NCI-H2081 treated with DMSO at 0.1 percent for 48 hours (cell line): ENCODE measurements at regions not wholly inside any gene's neighbourhood (a gene's known extent, or its start where the extent isn't known, plus 50 kb on each side); places are given as distances from the start of the nearest gene placed in this dataset.

Source experiments
- DNase-seq: peaks from one replicate; lab custom pipeline; 2025; lab: John Stamatoyannopoulos, UW

DNA sequence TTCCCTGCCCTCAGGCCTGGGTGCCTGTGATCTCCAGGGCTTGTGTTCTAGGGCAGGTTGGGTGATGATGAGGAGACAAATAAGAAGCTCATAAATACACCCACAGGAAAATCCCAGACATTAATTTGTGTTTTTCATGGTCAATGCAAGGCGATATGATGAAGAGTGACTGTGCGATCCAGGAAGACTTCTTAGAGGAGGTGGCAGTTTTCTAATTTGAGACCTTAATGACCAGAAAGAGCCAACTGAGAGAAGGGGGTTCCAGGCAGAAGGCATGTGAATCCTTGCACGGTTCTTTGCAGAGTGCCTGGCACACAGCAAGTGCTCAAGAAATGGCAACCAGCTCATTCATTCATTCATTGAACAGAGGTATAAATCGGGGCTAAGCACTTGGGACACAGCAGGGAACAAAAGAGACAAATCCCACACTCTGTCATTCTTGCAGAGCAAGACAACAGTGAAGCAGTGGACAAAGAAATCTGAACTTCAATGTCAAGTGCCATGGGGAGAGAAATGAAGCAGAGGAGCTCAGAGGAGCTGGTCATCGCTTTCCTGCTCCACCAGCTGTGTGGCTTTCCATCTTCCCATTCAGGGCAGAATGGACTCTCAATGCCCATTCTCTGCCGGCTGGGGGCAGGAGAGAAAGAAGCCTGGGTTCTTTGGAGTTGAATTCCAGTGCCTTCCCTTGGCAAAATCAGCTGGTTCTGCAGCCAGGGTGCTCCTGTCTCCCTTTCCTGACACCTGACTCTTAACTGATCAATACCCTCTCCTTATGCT, 128.3 kb downstream of the AACS start:
- DNase-seq: no peak

DNA sequence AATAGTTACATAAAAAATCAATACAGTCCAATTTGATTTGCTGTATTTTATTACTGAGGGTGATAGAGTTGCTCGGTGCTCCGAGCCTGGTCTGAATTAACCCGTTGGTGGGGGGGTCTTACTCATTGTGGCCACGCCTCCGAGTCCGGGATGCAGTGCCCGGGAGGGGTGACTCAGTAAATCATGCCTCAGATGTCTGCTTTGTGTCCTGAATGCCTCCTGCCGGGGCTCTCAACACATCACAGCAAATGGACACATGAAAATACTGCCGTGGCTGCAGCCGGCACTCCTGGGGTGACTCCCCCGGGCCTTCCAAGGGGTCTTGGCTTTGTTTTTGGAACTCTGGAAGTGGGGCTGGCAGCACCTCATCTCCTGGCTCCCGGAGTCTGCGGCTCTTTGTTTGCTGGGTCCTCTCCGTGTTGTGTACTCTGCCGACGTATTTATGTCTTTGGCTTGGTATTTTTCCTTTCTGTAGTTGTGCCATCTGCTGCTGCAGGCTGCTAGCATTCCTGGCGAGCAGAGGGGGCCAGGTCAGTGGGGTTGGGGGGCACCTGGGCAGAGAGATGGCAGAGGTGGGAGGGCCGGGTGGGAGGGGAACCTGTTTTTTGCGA, 129.0 kb downstream of the AACS start:
- no peak for DNase-seq

DNA sequence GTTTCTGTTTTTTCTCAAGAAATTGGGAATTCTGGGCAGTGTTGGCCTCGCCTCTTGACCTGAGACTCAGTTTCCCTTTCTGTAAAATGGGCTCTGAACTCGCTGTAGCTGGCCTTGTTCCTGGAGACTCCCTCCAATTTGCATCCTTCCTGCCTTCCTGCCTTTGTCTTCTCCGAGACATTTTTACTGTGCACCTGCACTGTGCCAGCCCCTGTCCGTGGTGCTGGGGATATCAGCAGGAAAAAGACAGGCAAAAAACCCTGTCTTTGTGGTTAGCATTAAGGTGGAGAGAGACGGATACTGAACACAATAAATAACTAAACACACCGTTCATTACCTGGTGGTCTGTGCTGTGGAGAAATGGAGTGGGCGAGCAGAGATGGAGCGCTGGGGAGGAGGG, 129.8 kb downstream of the AACS start:
- no peak for DNase-seq

DNA sequence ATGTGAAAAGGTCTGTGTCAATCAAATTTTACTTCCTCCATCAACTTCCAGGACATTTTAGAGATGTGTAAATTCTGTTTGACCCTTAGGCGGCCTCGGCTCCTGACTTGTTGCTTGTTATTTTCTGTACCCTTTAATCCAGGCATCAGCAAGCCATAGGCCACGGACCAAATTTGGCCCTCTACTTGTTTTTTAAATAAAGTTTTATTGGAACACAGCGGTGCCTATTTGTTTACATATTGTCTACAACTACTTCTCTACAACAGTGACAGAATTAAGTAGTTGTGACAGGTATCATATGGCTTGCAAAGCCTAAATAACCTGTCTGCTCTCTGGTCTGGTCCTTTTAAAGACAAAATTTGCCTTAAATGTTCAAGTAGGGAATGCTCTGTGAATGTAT, 132.1 kb downstream of the AACS start:
- DNase-seq: no peak

DNA sequence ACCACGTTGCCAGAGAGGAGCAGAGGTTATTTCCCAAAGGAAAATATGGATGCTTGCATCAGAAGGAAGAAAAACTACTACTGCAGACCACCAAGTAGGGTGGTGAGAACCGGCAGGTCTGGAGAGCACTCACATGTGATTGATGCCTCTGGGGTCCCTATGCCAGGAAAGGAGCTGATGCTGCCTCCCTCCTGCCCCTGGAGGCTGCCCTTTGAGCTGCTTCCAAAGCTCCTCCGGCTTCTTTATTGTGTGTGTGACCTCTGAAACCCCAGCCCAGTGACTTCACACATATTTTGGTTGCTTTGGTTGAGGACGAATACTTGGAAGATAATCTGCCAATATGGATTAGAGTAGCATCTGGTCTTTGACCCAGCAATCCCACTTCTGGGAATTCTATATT, 133.4 kb downstream of the AACS start:
- DNase-seq: no peak

DNA sequence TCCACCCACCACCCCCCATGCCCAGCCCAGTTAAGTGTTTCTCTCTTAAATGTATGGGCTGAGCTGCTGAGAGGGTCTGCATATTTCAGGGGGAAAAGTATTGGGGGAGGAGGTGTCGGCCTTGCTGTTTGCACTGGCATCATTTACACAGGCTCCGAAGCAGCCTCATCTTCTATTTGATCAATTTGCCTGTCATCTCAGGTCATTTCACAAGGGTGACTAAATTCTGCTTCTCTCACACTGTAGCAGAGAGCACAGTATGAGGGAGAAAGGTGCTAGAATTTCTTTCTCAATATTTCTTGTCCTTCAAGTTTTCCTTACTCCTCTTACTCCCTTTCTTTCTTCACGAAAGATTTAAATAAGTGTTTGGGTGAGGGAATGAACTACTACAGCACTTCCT, 135.9 kb downstream of the AACS start:
- DNase-seq: no peak

DNA sequence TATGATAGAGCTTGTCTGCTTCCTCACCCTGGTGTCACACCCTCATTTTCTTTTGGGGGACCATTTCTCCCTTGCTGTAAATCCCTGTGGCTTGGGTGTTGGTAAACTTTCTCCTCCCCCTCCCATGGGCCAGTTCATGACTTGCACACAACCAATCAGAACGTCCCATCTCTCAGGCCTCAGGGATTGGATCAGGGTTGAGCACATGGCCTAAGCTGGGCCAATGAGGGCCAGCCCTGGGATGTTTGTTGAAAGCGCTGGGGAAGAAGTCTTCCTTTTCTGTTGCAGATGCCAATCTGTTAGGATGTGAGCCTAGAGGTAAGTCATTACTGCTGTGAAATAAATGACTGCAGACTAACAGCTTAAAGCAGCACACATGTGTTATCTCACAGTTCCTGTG, 136.7 kb downstream of the AACS start:
- DNase-seq: no peak

DNA sequence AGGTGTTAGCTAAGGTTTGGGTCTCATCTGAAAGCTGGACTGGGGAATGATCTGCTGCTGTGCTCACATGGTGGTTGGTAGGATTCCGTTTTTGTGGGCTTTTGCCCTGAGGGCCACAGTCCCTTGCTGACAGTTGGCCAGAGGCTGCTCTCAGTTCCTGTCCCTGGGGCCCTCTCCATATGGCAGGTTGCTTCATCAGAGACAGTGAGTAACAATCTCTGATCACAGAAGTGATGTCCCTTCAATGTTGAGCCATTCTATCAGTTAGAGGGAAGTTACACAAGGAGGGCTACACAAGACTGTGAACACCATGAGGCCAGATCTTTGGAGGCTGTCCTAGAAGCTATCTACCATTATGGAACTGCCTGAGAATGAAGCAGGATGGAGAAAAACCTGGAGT, 137.2 kb downstream of the AACS start:
- DNase-seq: no peak

DNA sequence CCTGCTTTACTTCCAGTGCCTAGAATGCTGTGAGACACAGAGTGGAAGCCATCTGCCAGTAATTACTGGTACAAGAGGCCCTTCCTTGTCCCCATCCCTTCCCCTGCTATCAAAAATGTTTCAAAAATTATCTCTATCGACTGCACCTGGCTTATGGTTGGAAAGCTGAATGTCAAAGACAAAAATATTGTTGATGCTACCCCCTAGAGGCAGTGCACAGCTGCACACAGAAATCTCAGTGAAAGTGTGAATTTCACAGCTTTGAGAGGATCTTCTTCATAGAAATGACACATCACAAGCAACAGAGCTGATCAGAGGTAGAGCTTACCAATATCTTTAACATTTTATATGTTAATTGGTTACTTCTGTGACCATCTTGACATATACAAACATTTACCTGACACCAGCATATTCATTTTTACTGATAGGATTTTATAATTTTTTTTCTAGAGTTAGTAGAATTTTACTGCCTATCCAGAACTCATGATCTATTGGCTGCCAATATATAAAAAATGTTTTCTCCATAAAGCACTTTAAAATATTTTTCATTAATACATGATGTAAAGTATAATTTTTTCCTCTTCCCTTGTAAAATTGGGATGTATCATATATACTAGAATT, 138.0 kb downstream of the AACS start:
- no peak for DNase-seq

DNA sequence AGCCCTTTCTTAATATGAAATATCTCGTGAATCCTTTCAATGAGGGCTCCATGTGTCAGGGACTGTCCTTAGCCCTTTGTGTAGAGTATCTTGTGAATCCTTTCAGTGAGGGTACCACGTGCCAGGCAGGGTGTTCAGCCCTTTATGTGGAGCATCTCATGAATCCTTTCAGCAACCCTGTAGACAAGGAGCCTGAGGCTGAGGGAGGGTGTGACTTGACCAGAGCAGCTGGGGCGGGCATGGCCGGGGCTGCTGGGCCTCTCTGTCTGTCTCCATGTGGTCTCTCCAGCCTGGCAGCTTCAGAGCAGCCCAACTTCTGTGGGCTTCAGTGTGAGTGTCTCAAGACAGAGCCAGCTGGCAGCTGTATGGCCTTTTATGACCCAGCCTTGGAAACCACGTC, 140.2 kb downstream of the AACS start:
- DNase-seq: no peak

DNA sequence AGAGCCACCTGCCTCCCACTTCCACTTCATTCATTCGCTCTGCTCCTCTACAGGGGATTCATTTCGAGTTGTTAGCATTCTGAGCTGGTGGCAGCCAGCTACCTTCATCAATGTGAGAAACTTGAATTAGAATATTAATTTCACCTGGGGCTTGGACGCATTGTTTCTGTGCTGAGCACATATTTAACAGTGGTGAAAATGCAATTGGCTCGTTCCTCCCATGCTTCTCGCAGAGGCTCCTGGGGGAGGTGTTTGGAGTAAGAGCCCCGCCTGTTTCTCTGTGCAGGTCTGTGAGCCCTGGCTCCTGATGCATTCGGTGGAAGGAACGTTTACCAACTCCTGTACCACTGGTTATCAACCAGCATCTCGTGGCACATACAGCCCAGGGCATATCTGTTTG, 141.5 kb downstream of the AACS start:
- DNase-seq: no peak

DNA sequence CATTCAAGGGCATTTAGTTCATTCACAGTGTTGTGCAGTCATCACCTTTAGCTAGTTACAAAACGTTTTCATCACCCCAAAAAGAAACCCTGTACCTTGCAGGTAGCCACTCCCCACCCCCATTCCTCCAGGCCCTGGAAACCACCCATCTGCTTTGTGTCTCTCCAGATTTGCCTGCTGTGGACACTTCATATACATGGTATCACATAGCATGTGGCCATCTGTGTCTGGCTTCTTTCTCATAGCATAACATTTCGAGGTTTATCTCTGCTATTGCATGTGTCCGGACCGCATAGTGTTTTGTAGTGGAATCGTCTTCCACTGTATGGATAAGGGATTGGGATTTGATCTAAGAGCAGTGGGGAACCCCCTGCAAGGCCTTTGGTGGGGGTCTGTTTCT, 143.1 kb downstream of the AACS start:
- no peak for DNase-seq

DNA sequence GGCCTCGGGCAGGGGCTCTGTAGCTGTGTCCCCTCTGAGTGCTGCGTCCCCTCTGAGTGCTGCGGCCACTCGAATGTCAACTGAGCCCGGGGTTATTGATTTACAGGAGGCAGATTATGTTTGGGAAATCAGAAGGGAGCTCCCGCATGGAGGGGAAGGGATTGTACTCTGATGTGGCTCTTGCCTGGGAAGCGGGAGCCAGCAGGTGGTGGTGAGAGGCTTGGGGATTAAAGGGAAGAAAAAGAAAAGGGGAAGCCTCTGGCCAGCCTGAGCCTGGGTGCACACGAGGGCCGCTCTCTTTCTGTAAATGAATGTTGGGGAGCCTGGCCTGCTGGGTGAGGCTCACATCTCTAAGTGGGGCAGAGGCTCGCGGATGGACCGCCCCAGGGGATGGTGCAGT, 143.7 kb downstream of the AACS start:
- DNase-seq: no peak

DNA sequence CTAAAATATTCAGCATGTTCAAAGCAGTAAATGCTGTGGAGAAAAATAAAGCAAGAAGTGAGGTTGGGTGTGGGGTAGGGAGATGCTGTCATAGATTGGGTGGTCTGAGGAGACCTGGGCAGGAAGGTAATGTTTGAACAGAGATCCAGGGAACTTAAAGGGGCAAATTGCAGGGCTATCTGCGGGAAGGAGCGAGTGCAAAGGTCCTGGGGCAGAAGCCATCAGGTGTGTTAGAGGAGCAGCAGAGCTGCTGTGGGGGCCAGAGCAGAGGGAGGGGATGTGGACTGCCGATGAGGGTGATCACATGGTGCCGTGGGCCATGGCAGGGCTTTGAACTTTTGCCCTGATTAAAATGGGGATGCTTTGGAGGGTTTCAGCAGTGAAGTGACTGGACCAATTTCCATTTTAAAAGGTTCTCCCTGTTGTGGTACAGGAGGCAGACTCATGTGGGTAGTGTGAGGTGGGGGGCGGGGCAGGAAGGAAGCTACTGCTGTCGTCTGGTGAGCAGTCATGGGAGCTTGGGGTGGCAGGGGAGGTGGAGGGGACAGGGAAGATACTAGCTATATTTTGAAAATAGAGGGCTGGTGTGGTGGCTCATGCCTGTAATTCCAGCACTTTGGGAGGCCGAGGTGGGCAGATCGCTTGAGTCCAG, 145.0 kb downstream of the AACS start:
- DNase-seq: no peak

DNA sequence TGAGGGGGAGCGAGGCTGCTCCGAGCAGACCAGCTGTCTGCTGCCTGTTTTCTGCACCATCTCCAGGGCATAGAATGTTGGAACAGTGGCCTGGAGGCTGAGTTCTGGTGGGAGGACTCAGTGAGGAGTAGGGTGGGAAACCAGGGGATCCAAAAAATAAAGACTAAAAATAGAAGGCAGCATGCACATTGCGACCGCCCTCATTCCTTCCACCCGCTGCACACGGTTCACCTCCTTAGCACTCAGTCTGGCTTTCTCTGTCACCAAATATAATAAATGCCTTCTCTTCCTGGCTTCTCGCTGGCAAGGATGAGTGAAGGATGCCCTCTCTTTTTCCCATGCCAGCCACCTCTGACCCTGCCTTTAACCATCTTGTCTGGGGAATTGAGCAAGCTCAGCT, 146.2 kb downstream of the AACS start:
- DNase-seq: no peak

DNA sequence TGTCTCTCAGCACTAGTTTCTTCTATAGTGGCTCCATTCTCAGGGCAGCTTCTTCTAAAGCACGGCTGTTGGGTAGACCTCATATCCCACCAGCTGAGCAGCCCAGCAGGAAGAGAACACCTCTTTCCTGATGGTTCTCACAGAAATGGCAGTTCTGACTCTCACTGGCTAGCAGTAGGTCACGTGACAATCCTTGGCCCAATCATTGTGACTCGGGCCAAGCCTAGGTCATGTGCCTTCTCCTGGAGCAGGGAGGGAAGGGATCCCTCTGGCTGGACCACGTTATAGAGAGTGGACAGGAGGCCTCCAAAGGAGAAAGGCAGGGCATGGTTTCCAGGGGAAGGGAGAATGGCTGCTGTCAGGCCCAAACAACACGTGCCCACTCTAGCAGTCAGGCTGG, 149.1 kb downstream of the AACS start:
- DNase-seq: no peak

DNA sequence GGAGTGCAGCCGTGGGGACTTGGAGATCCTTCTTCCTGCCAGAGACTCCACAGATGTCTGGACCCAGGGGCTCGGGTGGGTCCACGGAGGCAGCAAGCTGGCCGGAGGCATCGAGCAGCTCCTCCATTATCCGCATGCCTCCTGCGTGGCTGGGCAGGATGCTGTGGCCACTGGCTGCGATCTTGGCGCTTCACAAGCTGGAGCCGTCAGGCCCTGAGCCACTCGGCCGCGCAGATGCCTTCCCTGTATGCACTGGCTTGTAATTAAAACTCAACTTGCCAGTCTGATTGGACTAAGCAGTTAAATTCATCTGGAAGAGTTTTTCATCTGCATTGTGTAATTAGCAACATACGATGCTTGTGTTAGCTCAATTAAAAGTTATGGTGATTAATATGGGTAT, 151.5 kb downstream of the AACS start:
- no peak for DNase-seq

DNA sequence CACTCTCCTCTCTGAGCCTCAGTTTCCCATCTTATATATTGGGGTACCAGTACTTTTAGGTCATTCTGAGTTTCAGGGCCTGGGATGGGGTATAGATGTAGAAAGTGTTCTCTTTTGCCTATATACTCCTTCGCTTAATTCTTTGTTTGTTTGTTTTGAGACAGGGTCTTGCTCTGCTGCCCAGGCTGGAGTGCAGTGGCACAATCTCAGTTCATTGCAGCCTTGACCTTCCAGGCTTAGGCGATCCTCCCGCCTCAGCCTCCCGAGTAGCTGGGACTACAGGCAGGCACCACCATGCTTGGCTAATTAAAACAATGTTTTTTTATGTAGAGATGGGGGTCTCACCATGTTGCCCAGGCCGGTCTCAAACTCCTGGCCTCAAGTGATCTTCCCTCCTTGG, 152.1 kb downstream of the AACS start:
- DNase-seq: no peak

DNA sequence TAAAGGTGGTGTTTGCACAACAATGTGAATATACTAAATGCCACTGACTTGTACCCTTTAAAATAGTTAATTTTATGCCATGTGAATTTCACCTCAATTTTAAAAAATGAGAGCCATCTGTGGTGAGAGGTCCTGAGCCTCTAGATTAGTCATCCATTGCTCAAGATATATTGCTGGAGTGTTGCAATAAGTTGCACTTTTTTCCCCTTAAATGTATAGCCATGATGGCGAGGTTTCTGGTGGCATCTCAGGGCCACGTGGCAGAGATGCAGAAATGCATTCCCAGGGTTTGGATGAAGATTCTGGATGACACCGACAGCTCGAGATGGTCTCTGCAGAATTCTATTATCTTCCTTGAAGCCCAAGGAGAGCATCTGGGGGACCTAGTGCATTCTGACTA, 153.7 kb downstream of the AACS start:
- no peak for DNase-seq

DNA sequence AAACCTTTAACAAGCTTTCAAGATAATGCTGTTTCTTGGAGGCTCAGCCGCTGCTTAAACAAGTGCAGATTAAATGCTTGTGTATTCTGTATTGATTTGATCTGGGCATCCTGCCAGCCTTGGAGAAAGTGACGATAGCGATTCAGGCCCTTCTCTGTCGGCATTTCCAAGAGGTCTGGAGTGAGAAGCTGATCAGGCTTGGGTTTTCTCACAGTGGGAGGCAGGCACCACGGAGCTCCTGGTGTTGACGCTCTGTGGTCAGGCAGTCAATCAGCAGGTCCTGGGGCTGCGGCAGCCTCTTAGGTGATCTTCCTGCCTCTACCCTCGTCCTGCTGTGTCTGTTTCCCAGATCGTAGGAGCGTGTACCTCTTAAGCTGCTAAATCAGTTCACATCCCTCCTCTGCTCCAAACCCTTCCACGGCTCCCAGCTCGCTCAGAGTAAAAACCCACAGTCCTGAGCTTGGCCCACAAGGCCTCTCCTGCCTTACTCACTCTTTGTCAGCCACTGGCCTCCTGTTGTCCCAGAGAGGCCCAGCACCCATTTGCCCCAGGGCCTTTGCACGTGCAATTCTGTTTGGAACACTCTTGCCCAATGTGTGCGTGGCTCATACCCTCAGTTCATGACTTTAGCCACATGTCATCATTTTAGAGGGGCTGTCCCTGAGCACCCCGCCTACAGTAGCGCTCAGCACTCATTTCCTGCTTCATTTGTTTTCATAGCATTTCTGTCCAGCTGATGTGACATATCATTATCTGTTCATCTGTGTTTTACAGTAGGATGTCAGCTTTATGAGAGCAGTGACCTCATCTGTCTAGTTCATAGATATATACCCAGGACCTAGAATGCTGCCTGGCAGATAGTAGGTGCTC, 155.4 kb downstream of the AACS start:
- no peak for DNase-seq

DNA sequence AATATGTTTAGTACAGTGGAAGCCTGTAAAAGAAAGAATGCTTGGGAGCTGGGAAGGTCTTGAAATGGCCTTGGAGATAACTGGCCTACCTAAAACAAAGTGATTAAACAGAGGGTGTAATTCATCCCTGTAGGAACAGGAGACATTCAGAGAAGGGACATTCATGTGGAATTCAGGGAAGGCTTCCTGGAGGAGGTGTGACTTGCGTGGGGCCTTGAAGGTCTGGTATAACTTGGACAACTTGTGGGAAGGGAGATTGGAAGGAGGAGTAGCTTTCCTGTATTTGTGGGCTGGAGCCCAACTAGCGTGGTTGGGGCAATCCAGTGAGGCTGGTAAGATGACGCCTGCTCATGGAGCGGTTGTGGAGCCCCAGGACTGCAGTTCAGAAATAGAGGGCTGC, 156.4 kb downstream of the AACS start:
- no peak for DNase-seq

DNA sequence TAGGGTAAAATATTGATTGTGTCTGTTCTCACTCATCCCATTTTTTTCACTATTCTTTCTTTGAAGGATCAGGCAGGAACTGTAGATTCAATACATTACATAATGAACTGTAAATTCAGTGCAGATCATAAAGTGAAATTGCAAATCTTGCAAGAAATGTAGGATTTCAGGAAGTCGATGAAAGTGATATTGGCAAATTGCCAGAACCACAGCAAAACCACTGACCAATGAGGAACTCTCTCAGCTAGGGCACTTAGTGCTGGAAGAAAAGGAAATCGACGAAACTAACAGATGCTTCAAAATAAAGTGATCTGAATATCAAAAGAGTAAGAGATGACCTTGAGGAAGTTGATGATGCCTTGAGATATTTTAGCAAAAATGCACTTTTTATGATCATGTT, 157.6 kb downstream of the AACS start:
- DNase-seq: no peak
